K562 (cell line): ENCODE measurements at regions not wholly inside any gene's neighbourhood (a gene's known extent, or its start where the extent isn't known, plus 50 kb on each side); places are given as distances from the start of the nearest gene placed in this dataset.

ENCODE experiments used
- ATAC-seq: fragments of 200-7000 bp; cut with Tn5 transposase; 3 replicates; pipeline ENCODE4 v1.9.1; 2020; ENCODE audit warnings: moderate library complexity
- BruUV-seq: library from RNA; stranded (reverse); fragments of 400-500 nt; replicated peaks from 2 replicates; lab custom pipeline; 2021; lab: Mats Ljungman, UMichigan
- CTCF ChIA-PET: fragments of 300-600 bp; formaldehyde crosslinking; extraction: SDS; loops from one replicate; lab custom pipeline; 2021; ENCODE audit warnings: low intra/inter-chr PET ratio; lab: Yijun Ruan, JAX
- POLR2A ChIA-PET: fragments of 300-600, 350-650 bp; sonication (Branson Sonifier 250); formaldehyde crosslinking; extraction: SDS; loops from one replicate; lab custom pipeline; 2021; ENCODE audit warnings: antibody characterized with exemption, inconsistent platforms; lab: Yijun Ruan, JAX
- DNase-seq, 4 experiments: peaks; one replicate each; pipeline versions ENCODE4 v3.0.0 to v3.0.0-alpha.2; 2011 to 2018; ENCODE audit warnings: low spot score in 3 of 4, mixed read lengths in 3 of 4; ENCODE audit errors: extremely low read depth in 1 of 4
- FAIRE-seq: peaks from 2 replicates; lab custom pipeline; 2011; peaks lifted over from hg19 to GRCh38; lab: Jason Lieb, UNC
- H2AFZ ChIP-seq: 2 replicates; pipeline ENCODE4 v1.6.0; 2011; ENCODE audit warnings: low read depth, low read length, control low read depth, inconsistent platforms
- H3K27ac ChIP-seq: fragments of 200-600 bp; 3 replicates; pipeline ENCODE4 v1.8.0; 2011; ENCODE audit warnings: low read depth, mild to moderate bottlenecking, control low read depth, inconsistent platforms, low read length, moderate library complexity, mixed read lengths; ENCODE audit errors: extremely low read depth
- H3K27me3 ChIP-seq, 2 experiments: fragments of 300-600 bp in 1 of 2; 2 replicates in 1 of 2; 3 replicates in 1 of 2; pipeline versions ENCODE4 v1.6.0 to v1.8.0; 2011; ENCODE audit warnings: inconsistent platforms in 2 of 2, low read length in 2 of 2, mild to moderate bottlenecking in 1 of 2, mixed read lengths in 1 of 2, moderate library complexity in 1 of 2; ENCODE audit not compliant: control insufficient read depth in 2 of 2, insufficient read depth in 2 of 2
- H3K36me3 ChIP-seq: fragments of 300-600 bp; 3 replicates; pipeline ENCODE4 v1.8.0; 2011; ENCODE audit warnings: mild to moderate bottlenecking, low read length, inconsistent platforms; ENCODE audit not compliant: control insufficient read depth, insufficient read depth
- H3K4me1 ChIP-seq, 2 experiments: fragments of 200-600 bp in 1 of 2; replicated peaks in 1 of 2; 2 replicates in 1 of 2; 3 replicates in 1 of 2; pipeline versions ENCODE4 v1.5.1 to v1.8.0; 2011; ENCODE audit warnings: inconsistent platforms in 2 of 2, low read length in 2 of 2, mild to moderate bottlenecking in 1 of 2, mixed read lengths in 1 of 2, moderate library complexity in 1 of 2; ENCODE audit not compliant: control insufficient read depth in 2 of 2, insufficient read depth in 2 of 2
- H3K4me2 ChIP-seq: 2 replicates; pipeline ENCODE4 v1.6.1; 2011; ENCODE audit warnings: low read length, control low read depth, inconsistent platforms, mixed read lengths; ENCODE audit not compliant: insufficient read depth
- H3K4me3 ChIP-seq: fragments of 200-600 bp; sonication (generic), shearing (Covaris generic); 2 replicates; pipeline ENCODE4 v1.5.1; 2016; ENCODE audit warnings: control low read depth, inconsistent platforms
- H3K79me2 ChIP-seq: fragments of 200-600 bp; 3 replicates; pipeline ENCODE4 v1.8.0; 2011; ENCODE audit warnings: low read length, inconsistent platforms; ENCODE audit not compliant: control insufficient read depth, insufficient read depth
- H3K9ac ChIP-seq, 2 experiments: 2 replicates each; pipeline versions ENCODE4 v1.6.0 to v1.6.1; 2011; ENCODE audit warnings: low read depth in 2 of 2, low read length in 2 of 2, control low read depth in 1 of 2, inconsistent platforms in 1 of 2, mild to moderate bottlenecking in 1 of 2, mixed read lengths in 1 of 2; ENCODE audit not compliant: insufficient read depth in 1 of 2
- H3K9me1 ChIP-seq: one replicate; pipeline ENCODE4 v1.6.0; 2011; ENCODE audit warnings: inconsistent platforms, mild to moderate bottlenecking, low read length, moderate library complexity; ENCODE audit not compliant: control insufficient read depth, insufficient read depth
- H3K9me3 ChIP-seq: replicated peaks from 2 replicates; pipeline ENCODE4 v1.5.1; 2011; ENCODE audit warnings: low read depth, low read length, inconsistent platforms; ENCODE audit not compliant: control insufficient read depth, insufficient read depth
- H4K20me1 ChIP-seq: replicated peaks from 2 replicates; pipeline ENCODE4 v1.6.1; 2011; ENCODE audit warnings: low read length, inconsistent platforms, mixed read lengths; ENCODE audit not compliant: control insufficient read depth, insufficient read depth
- GABPB1 ChIP-seq: sonication (generic); formaldehyde crosslinking; IDR thresholded peaks from 2 replicates; pipeline ENCODE4 v1.8.0; 2022; ENCODE audit warnings: mild to moderate bottlenecking, missing genetic modification reagents
- GTF2F1 ChIP-seq: IDR thresholded peaks from 2 replicates; pipeline ENCODE4 v1.6.1; 2011; ENCODE audit warnings: low read depth, low read length, improper control_type of control experiment
- HNRNPK ChIP-seq: fragments of 200-400 bp; formaldehyde crosslinking; IDR thresholded peaks from one replicate; pipeline ENCODE4 v1.6.1; 2018; ENCODE audit warnings: mild to moderate bottlenecking, low read depth, low read length; ENCODE audit not compliant: poor library complexity, severe bottlenecking
- MCM2 ChIP-seq: fragments of 450-650 bp; IDR thresholded peaks from 2 replicates; pipeline ENCODE4 v1.6.1; 2017; ENCODE audit warnings: low read depth, mild to moderate bottlenecking
- MGA ChIP-seq: fragments of 450-650 bp; IDR thresholded peaks from 2 replicates; pipeline ENCODE4 v1.6.1; 2016; ENCODE audit warnings: mild to moderate bottlenecking, moderate library complexity
- POU5F1 ChIP-seq: fragments of 150-350 bp; IDR thresholded peaks from 2 replicates; pipeline ENCODE4 v1.6.1; 2014; ENCODE audit warnings: borderline replicate concordance, low read length, low read depth, mild to moderate bottlenecking; ENCODE audit not compliant: partially characterized antibody
- TCF7 ChIP-seq: sonication (generic); IDR thresholded peaks from 2 replicates; pipeline ENCODE4 v1.6.1; 2016; ENCODE audit warnings: antibody characterized with exemption, borderline replicate concordance
- TFAM ChIP-seq: fragments of 250-450 bp; sonication (Bioruptor Pico); conservative IDR thresholded peaks from 2 replicates; pipeline ENCODE4 v1.5.0; 2021; ENCODE audit warnings: mild to moderate bottlenecking, moderate library complexity
- ZNF165 ChIP-seq: fragments of 250-450 bp; sonication (Bioruptor Pico); IDR thresholded peaks from 2 replicates; pipeline ENCODE4 v1.4.0; 2020; ENCODE audit warnings: borderline replicate concordance
- WGBS: fragments of 100-300 bp; shearing (Covaris generic); methylation state at CpG from one replicate; pipeline ENCODE4 v1.1.6; 2016; ENCODE audit warnings: low coverage, mixed read lengths; ENCODE audit not compliant: insufficient coverage; ENCODE audit errors: missing lambda C conversion rate; 5-methylcytosine and 5-hydroxymethylcytosine counted together
- in situ Hi-C: fragments of 300-500 bp; cut with MboI; formaldehyde crosslinking; loops from 4 replicates; pipeline ENCODE4 v1.15.0; 2018; ENCODE audit warnings: inconsistent platforms, mixed read lengths
- intact Hi-C: fragments of 100-400 bp; cut with micrococcal nuclease; formaldehyde crosslinking; loops from 2 replicates; pipeline ENCODE4 v1.14.2; 2022

GRCh38 chr20:56986476-56986875 is 280.0 kb downstream of the BMP7 start:
- POLR2A ChIA-PET, result no interaction called here
- Histone ChIP-seq H3K27ac (no peak overlapping the region), H3K9me3 (no peaks in the 10 kb centered on the region; the same call in 1 of the 2 replicates), H3K9ac (no peak overlapping the region), H3K9me1 (peaks cover 4% of the 10 kb centered on the region), H3K79me2 (no peaks in the 10 kb centered on the region), H3K4me3 (no peak overlapping the region), H3K4me2 (no peak overlapping the region), H3K27me3 (peaks cover 2 to 15% of the 10 kb centered on the region in 2 experiments; a peak in 3 of 5 replicates), H3K4me1 (no peaks in the 10 kb centered on the region; a peak in 2 of 5 replicates), H4K20me1 (0 out of 2 replicates have a peak, but pooled peaks cover 3% of the 10 kb centered on the region), H2AFZ (no peak overlapping the region), H3K36me3 (no peaks in the 10 kb centered on the region)
- CTCF ChIA-PET, result no interaction called here
- DNase-seq (no peak), FAIRE-seq (no peak), ATAC-seq (no peak)
- WGBS, result 0% methylated on average over 1 of the region's 1 CpG
- TF ChIP-seq MCM2 (no peak), MGA (no peak), GTF2F1 (no peak), TCF7 (no peak), TFAM (CRISPR knock-in tag) (no peak), HNRNPK (no peak), ZNF165 (no peak), POU5F1 (no peak), GABPB1 (CRISPR knock-in tag) (no peak)
- in situ Hi-C loops, result no loop called here
- intact Hi-C loops, result no loop called here
- BruUV-seq, result no TSS peak
